Liver (tissue), 3 donors: ENCODE measurements at regions not wholly inside any gene's neighbourhood (a gene's known extent, or its start where the extent isn't known, plus 50 kb on each side); places are given as distances from the start of the nearest gene placed in this dataset.

Source experiments
- EGR1 ChIP-seq, 2 donors: IDR thresholded peaks; 2 replicates each; pipeline ENCODE4 v1.6.1; 2016 to 2018; ENCODE audit warnings: antibody characterized with exemption in 2 of 2, low read depth in 2 of 2
- FOXA1 ChIP-seq: IDR thresholded peaks from 2 replicates; pipeline ENCODE4 v1.6.1; 2016; ENCODE audit warnings: antibody characterized with exemption
- HNF4A ChIP-seq, 2 donors: conservative IDR thresholded peaks; 2 replicates each; pipeline ENCODE4 v1.6.1; 2016; ENCODE audit warnings: antibody characterized with exemption in 2 of 2, mild to moderate bottlenecking in 2 of 2
- HNF4G ChIP-seq: IDR thresholded peaks from 2 replicates; pipeline ENCODE4 v1.6.1; 2016; ENCODE audit warnings: antibody characterized with exemption
- RAD21 ChIP-seq, 2 donors: IDR thresholded peaks; 2 replicates each; pipeline ENCODE4 v1.6.1; 2016; ENCODE audit warnings: antibody characterized with exemption in 2 of 2, mild to moderate bottlenecking in 2 of 2
- TAF1 ChIP-seq: conservative IDR thresholded peaks from 2 replicates; pipeline ENCODE4 v1.6.1; 2016; ENCODE audit warnings: antibody characterized with exemption, mild to moderate bottlenecking
- TF ChIP-seq, protein P1 (sequence below): fragments of 150-350 bp; IDR thresholded peaks from 2 replicates; pipeline ENCODE4 v1.5.1; 2017; ENCODE audit warnings: improper control_type of control experiment, low read depth, low read length; ENCODE audit not compliant: missing input control
- TF ChIP-seq, protein P2 (sequence below): IDR thresholded peaks from 2 replicates; pipeline ENCODE4 v1.6.1; 2016; ENCODE audit warnings: antibody characterized with exemption
- donor health status: healthy.
- donor health status: healthy.

DNA sequence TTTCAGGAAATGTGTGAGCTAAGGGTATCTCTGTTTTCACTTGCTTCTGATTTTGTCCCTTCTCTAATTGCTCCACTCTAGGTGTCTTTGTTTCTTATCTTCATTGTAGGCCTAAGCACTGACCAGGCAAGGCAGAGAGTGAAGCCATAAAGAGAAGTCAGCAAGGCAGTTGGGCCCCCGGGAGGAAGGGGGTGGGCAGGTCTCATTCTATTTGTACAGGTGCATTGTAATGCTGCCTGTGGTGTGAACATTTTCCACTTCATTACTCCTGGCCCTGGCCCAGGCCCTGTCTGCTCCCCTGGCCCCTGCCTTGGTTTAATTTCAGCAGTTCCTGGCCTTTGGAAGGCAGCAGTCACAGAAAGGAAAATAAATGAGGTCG lies 86.4 kb upstream of the JUN start:
- TF ChIP-seq, protein P1, sequence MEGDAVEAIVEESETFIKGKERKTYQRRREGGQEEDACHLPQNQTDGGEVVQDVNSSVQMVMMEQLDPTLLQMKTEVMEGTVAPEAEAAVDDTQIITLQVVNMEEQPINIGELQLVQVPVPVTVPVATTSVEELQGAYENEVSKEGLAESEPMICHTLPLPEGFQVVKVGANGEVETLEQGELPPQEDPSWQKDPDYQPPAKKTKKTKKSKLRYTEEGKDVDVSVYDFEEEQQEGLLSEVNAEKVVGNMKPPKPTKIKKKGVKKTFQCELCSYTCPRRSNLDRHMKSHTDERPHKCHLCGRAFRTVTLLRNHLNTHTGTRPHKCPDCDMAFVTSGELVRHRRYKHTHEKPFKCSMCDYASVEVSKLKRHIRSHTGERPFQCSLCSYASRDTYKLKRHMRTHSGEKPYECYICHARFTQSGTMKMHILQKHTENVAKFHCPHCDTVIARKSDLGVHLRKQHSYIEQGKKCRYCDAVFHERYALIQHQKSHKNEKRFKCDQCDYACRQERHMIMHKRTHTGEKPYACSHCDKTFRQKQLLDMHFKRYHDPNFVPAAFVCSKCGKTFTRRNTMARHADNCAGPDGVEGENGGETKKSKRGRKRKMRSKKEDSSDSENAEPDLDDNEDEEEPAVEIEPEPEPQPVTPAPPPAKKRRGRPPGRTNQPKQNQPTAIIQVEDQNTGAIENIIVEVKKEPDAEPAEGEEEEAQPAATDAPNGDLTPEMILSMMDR, result no peak
- TF ChIP-seq TAF1 (no peak), RAD21 (IDR thresholded peaks at IDR 0.05) (no peak), EGR1 (IDR thresholded peaks at IDR 0.05; ENCODE audit: low read depth in 2 of 2) (no peak), HNF4A (conservative IDR thresholded peaks at IDR 0.05) (no peak), HNF4G (no peak), FOXA1 (no peak)
- TF ChIP-seq, protein P2, sequence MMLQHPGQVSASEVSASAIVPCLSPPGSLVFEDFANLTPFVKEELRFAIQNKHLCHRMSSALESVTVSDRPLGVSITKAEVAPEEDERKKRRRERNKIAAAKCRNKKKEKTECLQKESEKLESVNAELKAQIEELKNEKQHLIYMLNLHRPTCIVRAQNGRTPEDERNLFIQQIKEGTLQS, result no peak
